ENCODE measurements at regions not wholly inside any gene's neighbourhood (a gene's known extent, or its start where the extent isn't known, plus 50 kb on each side); places are given as distances from the start of the nearest gene placed in this dataset.

DNA sequence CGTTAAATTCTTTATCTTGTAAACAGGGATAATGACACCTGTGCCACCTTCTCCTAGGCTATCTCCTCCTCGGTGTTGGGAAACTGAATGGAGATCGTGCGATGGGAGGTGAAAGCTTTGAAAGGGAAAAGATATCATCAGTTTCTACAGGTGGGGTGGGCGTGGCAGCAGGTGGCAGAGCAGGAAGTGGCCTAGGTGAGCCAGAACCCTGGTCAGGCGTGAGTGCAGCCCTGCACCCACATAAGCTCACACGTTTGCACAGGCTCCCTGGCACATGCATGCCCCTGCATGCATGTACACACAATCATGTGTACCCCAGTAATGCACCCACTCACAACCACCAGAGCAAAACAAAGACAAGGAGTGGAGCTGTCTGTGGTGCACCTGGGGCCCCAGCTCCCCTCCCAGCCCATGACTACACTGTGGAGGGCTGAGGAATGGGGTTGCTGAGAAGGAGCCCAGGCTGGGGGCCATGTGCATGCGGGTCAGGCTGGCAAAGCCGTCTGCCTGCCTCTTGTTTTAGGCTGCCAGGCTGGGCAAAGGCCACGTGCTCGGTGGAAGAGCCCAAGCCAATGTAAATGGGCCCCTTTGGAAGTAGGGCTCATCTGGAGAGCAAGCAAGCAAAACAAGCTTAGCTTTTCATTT, 61.5 kb downstream of the TFAP2C start:
- TF ChIP-seq CTCF (IDR thresholded peaks at IDR 0.05), result no peak
- no peak for TF ChIP-seq POLR2A (IDR thresholded peaks at IDR 0.05)
